SU-DHL-6 (cell line): ENCODE measurements at regions not wholly inside any gene's neighbourhood (a gene's known extent, or its start where the extent isn't known, plus 50 kb on each side); places are given as distances from the start of the nearest gene placed in this dataset.

Experiments
- EZH2phosphoT487 ChIP-seq: fragments of 200-600 bp; sonication (generic), shearing (Covaris generic); conservative IDR thresholded peaks from 2 replicates; pipeline ENCODE4 v1.6.1; 2018; ENCODE audit warnings: mild to moderate bottlenecking, antibody characterized with exemption, low read length, moderate library complexity, mixed read lengths
- TF ChIP-seq, protein P1 (sequence below): fragments of 200-600 bp; sonication (generic); IDR thresholded peaks from one replicate; pipeline ENCODE4 v1.5.1; 2017; ENCODE audit warnings: antibody characterized with exemption, mild to moderate bottlenecking, low read length, moderate library complexity; ENCODE audit not compliant: insufficient read depth, poor library complexity, severe bottlenecking

DNA sequence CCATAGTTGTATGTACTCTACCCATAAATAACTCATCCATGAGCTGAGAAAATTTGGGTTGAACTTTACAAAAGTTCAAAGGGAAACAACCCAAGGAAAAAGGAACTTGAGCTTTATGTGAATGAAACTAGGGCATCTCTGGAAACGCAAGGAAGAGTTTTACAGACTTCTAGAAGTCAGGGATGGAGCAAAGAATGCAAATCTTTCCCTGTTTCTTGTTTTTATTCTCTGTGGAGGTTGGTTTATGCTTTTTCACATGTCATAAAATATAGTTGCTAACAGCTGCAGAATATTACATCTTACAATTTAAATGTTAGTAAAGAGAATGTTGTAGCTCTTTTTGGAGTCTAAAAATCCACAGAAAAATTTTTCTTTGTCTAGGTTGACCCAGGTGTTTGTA, 754.1 kb downstream of the PCDH7 start:
- TF ChIP-seq, protein P1, sequence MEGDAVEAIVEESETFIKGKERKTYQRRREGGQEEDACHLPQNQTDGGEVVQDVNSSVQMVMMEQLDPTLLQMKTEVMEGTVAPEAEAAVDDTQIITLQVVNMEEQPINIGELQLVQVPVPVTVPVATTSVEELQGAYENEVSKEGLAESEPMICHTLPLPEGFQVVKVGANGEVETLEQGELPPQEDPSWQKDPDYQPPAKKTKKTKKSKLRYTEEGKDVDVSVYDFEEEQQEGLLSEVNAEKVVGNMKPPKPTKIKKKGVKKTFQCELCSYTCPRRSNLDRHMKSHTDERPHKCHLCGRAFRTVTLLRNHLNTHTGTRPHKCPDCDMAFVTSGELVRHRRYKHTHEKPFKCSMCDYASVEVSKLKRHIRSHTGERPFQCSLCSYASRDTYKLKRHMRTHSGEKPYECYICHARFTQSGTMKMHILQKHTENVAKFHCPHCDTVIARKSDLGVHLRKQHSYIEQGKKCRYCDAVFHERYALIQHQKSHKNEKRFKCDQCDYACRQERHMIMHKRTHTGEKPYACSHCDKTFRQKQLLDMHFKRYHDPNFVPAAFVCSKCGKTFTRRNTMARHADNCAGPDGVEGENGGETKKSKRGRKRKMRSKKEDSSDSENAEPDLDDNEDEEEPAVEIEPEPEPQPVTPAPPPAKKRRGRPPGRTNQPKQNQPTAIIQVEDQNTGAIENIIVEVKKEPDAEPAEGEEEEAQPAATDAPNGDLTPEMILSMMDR: no peak
- TF ChIP-seq EZH2phosphoT487: no peak
